Spinal cord (tissue), 9 donors: ENCODE measurements at regions not wholly inside any gene's neighbourhood (a gene's known extent, or its start where the extent isn't known, plus 50 kb on each side); places are given as distances from the start of the nearest gene placed in this dataset.

Source experiments
- DNase-seq, 6 donors: peaks; one replicate each; pipeline versions ENCODE4 v3.0.0 to v3.0.0-alpha.2; 2013 to 2015; ENCODE audit warnings: low spot score in 6 of 6, low read depth in 4 of 6
- H3K27ac ChIP-seq: one replicate; pipeline ENCODE4 v1.5.1; 2013; ENCODE audit warnings: low read depth, low read length, control low read depth
- H3K27me3 ChIP-seq: one replicate; pipeline ENCODE4 v1.6.1; 2013; ENCODE audit warnings: low read length; ENCODE audit not compliant: control insufficient read depth, insufficient read depth
- H3K36me3 ChIP-seq: one replicate; pipeline ENCODE4 v1.6.1; 2013; ENCODE audit warnings: low read length; ENCODE audit not compliant: control insufficient read depth, insufficient read depth
- H3K4me1 ChIP-seq: one replicate; pipeline ENCODE4 v1.6.1; 2013; ENCODE audit warnings: low read length; ENCODE audit not compliant: control insufficient read depth, insufficient read depth
- H3K4me3 ChIP-seq: one replicate; pipeline ENCODE4 v1.5.1; 2013; ENCODE audit warnings: low read depth, low read length, control low read depth
- H3K9me3 ChIP-seq: one replicate; pipeline ENCODE4 v1.6.1; 2013; ENCODE audit warnings: low read length; ENCODE audit not compliant: control insufficient read depth, insufficient read depth
- WGBS: methylation state at CpG from one replicate; pipeline ENCODE4 v1.1.5; 2013; ENCODE audit warnings: missing lambda C conversion rate; ENCODE audit not compliant: insufficient coverage; 5-methylcytosine and 5-hydroxymethylcytosine counted together
- donor health status: healthy.

DNA sequence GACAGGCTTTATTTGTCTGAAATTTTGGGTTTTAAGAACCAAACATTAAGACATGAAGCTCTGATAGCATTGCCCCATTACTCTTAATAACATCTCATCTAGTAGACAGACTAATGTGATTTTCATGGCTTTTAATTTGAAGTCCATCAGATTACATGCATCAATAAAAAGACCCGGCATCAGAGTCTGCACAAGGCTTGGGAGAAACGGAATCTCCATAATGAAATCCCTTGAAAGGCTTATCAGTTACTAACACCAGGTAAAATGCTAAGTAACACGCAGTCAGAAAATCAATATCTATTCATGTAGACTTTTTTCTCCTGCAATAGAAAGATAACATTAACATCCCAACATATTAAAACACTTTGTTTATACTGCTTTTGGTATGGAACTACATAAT, 1485.2 kb upstream of the DDX18 start:
- Histone ChIP-seq H3K4me1 (no peaks in the 10 kb centered on the region), H3K4me3 (no peak overlapping the region), H3K27ac (no peak overlapping the region), H3K27me3 (no peaks in the 10 kb centered on the region), H3K9me3 (peaks cover 2% of the 10 kb centered on the region), H3K36me3 (no peaks in the 10 kb centered on the region)
- no CpG with 5 or more reads among the region's 3 CpGs for WGBS
- peak in 1 of 6 donors; percentile 42 for DNase-seq

DNA sequence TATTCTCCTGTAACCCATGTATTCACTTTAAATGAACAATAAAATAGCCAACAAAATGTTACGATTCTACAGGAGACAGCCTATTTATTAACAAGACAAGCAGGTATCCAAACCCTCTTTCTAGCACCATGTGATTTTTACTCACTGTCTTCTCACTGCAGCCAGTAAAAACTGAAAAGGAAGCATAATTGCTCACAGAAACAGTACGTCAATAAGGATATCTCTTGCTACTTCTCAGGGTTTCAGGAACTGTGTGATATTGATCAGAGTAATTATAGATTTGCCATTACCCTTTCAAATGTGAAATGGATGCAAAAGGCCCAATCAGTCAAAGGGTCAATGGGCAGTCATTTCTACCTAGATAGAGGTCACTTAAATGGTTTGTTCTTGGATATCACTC, 1473.8 kb upstream of the DDX18 start:
- Histone ChIP-seq H3K4me3 (no peak overlapping the region), H3K36me3 (no peaks in the 10 kb centered on the region), H3K27me3 (no peaks in the 10 kb centered on the region), H3K27ac (no peak overlapping the region), H3K4me1 (no peaks in the 10 kb centered on the region), H3K9me3 (no peaks in the 10 kb centered on the region)
- DNase-seq = no peak
- WGBS = 90% methylated on average over 1 of the region's 2 CpGs

DNA sequence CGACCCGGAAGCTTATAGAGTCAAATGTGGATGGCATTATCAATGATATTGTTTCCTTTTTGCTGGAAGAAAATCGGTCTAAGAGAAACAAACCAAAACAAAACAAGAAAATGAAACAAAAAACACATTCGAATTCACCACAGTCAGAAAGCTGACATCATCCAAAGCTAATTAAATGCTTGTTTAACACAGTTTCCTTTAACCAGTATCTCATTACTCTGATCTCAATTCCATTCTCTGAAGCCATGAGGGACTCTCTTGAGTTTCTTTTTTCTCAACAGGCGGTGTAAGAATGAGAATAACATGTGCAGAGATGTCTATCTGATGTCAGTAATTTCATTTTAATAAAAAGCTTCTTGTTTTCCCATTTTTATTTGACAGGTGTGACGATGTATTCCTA, 1448.3 kb upstream of the DDX18 start:
- Histone ChIP-seq H3K27ac (no peak overlapping the region), H3K9me3 (peaks cover under 1% of the 10 kb centered on the region), H3K4me3 (no peak overlapping the region), H3K4me1 (no peaks in the 10 kb centered on the region), H3K36me3 (no peaks in the 10 kb centered on the region), H3K27me3 (no peaks in the 10 kb centered on the region)
- peak in 1 of 6 donors; percentile 23 for DNase-seq
- 40% methylated on average over 1 of the region's 6 CpGs for WGBS

DNA sequence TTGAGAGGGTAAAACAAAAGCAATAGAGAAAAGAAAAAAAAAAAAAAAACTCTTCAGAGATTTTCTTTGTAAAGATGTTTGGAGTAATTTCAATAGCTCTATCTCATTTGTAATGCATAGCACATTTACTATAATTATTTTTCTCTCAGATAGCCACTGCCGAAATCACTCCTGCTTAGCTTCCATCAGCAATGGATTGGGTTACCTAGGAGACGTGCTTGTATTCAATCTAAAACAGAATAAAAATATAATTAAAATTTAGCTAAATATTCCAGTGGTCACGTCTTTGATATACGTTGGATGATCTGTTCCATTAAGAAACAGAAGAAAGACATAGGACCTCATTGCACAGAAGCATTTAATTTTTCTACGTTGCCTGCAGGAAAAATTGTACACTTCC, 1435.7 kb upstream of the DDX18 start:
- Histone ChIP-seq H3K27me3 (no peaks in the 10 kb centered on the region), H3K36me3 (no peaks in the 10 kb centered on the region), H3K9me3 (no peaks in the 10 kb centered on the region), H3K4me1 (no peaks in the 10 kb centered on the region), H3K27ac (no peak overlapping the region), H3K4me3 (no peak overlapping the region)
- DNase-seq = peak in 1 of 6 donors; percentile 24
- no CpG with 5 or more reads among the region's 5 CpGs for WGBS

DNA sequence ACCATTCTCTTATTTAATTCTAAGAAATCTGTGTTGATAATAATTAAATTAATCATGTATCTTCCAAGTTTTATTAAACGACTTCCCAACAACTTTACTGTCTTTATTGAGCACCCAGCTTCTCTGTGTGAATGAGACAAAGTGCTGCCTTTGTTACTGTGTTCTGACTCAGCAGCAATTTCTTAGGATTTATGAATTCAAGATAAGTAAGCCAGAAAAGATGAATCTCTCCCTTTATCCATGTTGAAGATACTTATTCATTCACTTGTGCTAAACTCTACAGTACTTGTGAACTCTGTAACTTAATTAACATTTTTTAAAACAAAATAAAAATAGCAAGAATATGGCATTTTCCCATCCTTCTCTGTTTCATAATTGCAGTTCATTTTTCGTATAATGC, 1403.3 kb upstream of the DDX18 start:
- peaks cover 1% of the 10 kb centered on the region for H3K9me3 ChIP-seq
- no peak overlapping the region for H3K4me3 ChIP-seq
- no peak overlapping the region for H3K27ac ChIP-seq
- peak in 3 of 6 donors; percentile 9 to 51 (median 28) for DNase-seq
- WGBS = no CpG with 5 or more reads among the region's 2 CpGs
- no peaks in the 10 kb centered on the region for H3K36me3 ChIP-seq
- H3K4me1 ChIP-seq = no peaks in the 10 kb centered on the region
- no peaks in the 10 kb centered on the region for H3K27me3 ChIP-seq

DNA sequence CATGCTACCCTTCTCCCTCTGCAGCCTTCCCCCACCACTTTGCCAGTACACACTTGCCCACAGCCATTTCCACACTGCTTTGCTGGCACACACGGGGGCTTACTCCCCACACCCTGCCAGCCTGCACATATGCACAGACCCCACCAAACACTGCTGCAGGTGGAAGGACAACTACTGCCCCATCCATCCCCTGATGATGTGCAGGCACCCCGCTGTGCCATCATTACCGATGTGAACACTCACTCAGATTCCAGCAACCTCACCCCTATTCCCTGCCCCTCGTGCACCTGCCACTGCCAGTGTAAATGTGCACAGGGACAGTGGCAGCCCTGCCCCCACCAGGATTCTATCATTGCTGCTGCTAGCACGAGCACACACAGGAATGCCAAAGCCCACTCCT, 1400.8 kb upstream of the DDX18 start:
- DNase-seq = no peak
- Histone ChIP-seq H3K9me3 (no peaks in the 10 kb centered on the region), H3K36me3 (no peaks in the 10 kb centered on the region), H3K4me1 (no peaks in the 10 kb centered on the region), H3K4me3 (no peak overlapping the region), H3K27me3 (no peaks in the 10 kb centered on the region), H3K27ac (no peak overlapping the region)
- 80% methylated on average over 5 of the region's 5 CpGs for WGBS

DNA sequence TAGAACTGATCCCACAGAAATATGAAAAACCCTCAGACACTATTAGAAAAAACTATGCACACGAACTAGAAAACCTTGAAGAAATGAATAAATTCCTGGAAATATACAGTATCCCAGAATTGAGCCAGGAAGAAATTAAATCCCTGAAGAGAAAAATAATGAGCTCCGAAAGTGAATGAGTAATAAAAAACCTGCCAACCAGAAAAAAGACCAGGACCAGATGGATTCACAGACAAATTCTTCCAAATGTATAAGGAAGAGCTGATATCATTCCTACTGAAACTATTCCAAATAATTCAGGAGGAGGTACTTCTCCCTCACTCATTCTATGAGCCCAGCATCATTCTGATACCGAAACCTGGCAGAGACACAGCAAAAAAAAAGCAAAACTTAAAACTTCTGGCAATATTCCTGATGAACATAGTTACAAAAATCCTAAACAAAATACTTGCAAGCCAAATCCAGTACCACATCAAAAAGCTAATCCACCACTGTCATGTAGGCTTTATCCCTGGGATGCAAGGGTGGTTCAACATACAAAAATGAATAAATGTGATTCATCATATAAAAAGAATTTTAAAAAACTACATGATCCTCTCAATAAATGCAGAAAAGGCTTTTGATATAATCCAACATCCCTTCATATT, 1397.6 kb upstream of the DDX18 start:
- Histone ChIP-seq H3K4me1 (no peaks in the 10 kb centered on the region), H3K36me3 (no peaks in the 10 kb centered on the region), H3K27ac (no peak overlapping the region), H3K27me3 (no peaks in the 10 kb centered on the region), H3K9me3 (no peaks in the 10 kb centered on the region), H3K4me3 (no peak overlapping the region)
- WGBS = 70% methylated on average over 1 of the region's 3 CpGs
- DNase-seq = peak in 1 of 6 donors; percentile 67

DNA sequence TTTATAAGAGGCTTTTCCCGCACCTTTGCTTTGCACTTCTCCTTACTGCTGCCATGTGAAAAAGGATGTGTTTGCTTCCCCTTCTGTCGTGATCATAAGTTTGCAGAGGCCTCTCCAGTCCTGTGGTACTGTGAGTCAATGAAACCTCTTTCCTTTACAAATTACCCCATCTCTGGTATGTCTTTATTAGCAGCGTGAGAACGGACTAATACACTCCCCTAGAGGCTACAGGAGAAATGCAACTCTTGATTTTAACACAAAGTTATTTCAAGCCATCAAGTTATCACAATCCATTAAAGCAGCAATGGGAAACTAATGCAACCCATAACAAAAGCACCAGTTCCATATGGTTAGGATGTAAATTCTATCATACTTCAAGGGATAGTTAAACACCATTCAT, 1378.8 kb upstream of the DDX18 start:
- Histone ChIP-seq H3K4me1 (no peaks in the 10 kb centered on the region), H3K27ac (no peak overlapping the region), H3K27me3 (no peaks in the 10 kb centered on the region), H3K9me3 (peaks cover 3% of the 10 kb centered on the region), H3K36me3 (no peaks in the 10 kb centered on the region), H3K4me3 (no peak overlapping the region)
- DNase-seq = no peak
- WGBS = no CpG with 5 or more reads among the region's 4 CpGs

DNA sequence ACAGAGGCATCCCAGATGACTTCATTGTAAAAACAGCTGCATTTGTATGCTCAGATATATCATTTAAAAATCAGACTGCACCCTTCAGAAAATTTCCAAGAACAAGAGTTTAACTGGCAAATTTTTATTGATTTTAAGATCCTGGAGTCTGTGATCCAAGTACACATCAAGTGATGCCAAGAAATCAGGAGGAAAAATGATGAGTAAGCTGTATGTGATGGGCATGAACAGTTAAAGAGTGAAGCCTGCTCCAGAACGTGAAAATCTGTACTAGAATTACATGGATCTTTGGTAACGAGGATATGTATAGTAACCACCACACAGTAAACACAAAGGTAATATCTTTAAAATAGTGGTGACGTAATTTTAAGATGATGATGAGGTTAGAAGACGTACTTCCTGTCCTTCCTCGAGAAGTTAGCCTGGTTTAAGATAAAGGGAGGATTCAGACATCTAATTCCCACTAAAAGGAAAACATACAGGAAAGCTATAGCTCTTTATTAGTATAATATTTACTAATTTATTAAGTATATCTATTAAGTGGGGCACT, 1374.3 kb upstream of the DDX18 start:
- Histone ChIP-seq H3K4me1 (no peaks in the 10 kb centered on the region), H3K36me3 (no peaks in the 10 kb centered on the region), H3K27ac (no peak overlapping the region), H3K4me3 (no peak overlapping the region), H3K27me3 (no peaks in the 10 kb centered on the region), H3K9me3 (peaks cover 5% of the 10 kb centered on the region)
- WGBS = no CpG with 5 or more reads among the region's 5 CpGs
- DNase-seq = no peak

DNA sequence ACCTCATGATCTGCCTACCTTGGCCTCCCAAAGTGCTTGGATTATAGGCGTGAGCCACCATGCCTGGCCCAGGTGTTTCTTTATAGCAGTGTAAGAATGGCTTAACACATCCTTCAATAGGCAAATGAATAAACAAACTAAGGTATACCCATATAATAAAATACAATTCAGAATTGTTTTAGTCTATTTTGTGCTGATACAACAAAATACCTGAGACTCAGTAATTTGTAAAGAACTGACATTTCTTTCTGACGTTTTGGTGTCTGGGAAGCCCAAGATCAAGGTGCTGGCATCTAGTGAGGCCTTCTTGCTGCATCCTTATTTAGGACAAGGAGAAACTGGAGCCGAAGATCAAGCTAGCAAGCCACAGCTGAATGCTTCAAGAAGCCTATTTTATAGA, 1372.1 kb upstream of the DDX18 start:
- H3K27me3 ChIP-seq = no peaks in the 10 kb centered on the region
- H3K4me1 ChIP-seq = no peaks in the 10 kb centered on the region
- no peak for DNase-seq
- no peaks in the 10 kb centered on the region for H3K36me3 ChIP-seq
- WGBS = 63% methylated on average over 2 of the region's 3 CpGs
- H3K4me3 ChIP-seq = no peak overlapping the region
- peaks cover 5% of the 10 kb centered on the region for H3K9me3 ChIP-seq
- no peak overlapping the region for H3K27ac ChIP-seq
